ENCODE measurements at regions not wholly inside any gene's neighbourhood (a gene's known extent, or its start where the extent isn't known, plus 50 kb on each side); places are given as distances from the start of the nearest gene placed in this dataset.

GRCh38 chr11:15523543-15523942 lies 408.8 kb downstream of the INSC start:
- no peak for TF ChIP-seq CTCF (conservative IDR thresholded peaks at IDR 0.05)
- no peak for TF ChIP-seq ZFX (IDR thresholded peaks at IDR 0.05)
